Stomach (tissue), 4 donors: ENCODE measurements at regions not wholly inside any gene's neighbourhood (a gene's known extent, or its start where the extent isn't known, plus 50 kb on each side); places are given as distances from the start of the nearest gene placed in this dataset.

Experiments
- CTCF ChIP-seq, 7 experiments: fragments of 450-650 bp in 4 of 7; fragments of 200-600 bp in 3 of 7; sonication (generic) in 3 of 7; IDR thresholded peaks; one replicate each; pipeline ENCODE4 v1.5.1; 2016 to 2019; ENCODE audit warnings: antibody characterized with exemption in 7 of 7, control low read depth in 2 of 7, mild to moderate bottlenecking in 1 of 7
- EP300 ChIP-seq: sonication (generic); formaldehyde crosslinking; IDR thresholded peaks from one replicate; pipeline ENCODE4 v1.6.1; 2017; ENCODE audit warnings: antibody characterized with exemption
- POLR2A ChIP-seq, 4 donors: fragments of 450-650 bp; IDR thresholded peaks; one replicate each; pipeline ENCODE4 v1.6.1; 2016; ENCODE audit warnings: antibody characterized with exemption in 4 of 4, control low read depth in 2 of 4, mild to moderate bottlenecking in 1 of 4, moderate library complexity in 1 of 4
- POLR2AphosphoS5 ChIP-seq, 3 donors: sonication (generic); formaldehyde crosslinking; IDR thresholded peaks; one replicate each; pipeline ENCODE4 v1.6.1; 2016; ENCODE audit warnings: antibody characterized with exemption in 3 of 3

GRCh38 chr10:130587718-130588117 lies 451.5 kb downstream of the GLRX3 start:
- no peak for TF ChIP-seq POLR2AphosphoS5 (IDR thresholded peaks at IDR 0.05)
- TF ChIP-seq POLR2A (IDR thresholded peaks at IDR 0.05) = no peak
- no peak for TF ChIP-seq CTCF (IDR thresholded peaks at IDR 0.05)
- TF ChIP-seq EP300 = no peak
